Ishikawa (cell line): ENCODE measurements at regions not wholly inside any gene's neighbourhood (a gene's known extent, or its start where the extent isn't known, plus 50 kb on each side); places are given as distances from the start of the nearest gene placed in this dataset.

Experiments
- CEBPB ChIP-seq: IDR thresholded peaks from 2 replicates; pipeline ENCODE4 v1.6.1; 2012
- CREB1 ChIP-seq: IDR thresholded peaks from 2 replicates; pipeline ENCODE4 v1.6.1; 2012; ENCODE audit warnings: low read depth
- EGR1 ChIP-seq: IDR thresholded peaks from 2 replicates; pipeline ENCODE4 v1.6.1; 2012
- EP300 ChIP-seq: IDR thresholded peaks from 2 replicates; pipeline ENCODE4 v1.6.1; 2012; ENCODE audit warnings: borderline replicate concordance
- FOXM1 ChIP-seq: IDR thresholded peaks from 2 replicates; pipeline ENCODE4 v1.6.1; 2012; ENCODE audit warnings: low read depth, borderline replicate concordance
- MAX ChIP-seq: IDR thresholded peaks from 2 replicates; pipeline ENCODE4 v1.6.1; 2012
- NFIC ChIP-seq: IDR thresholded peaks from 2 replicates; pipeline ENCODE4 v1.6.1; 2012
- RAD21 ChIP-seq: IDR thresholded peaks from 2 replicates; pipeline ENCODE4 v1.6.1; 2012; ENCODE audit warnings: low read depth
- REST ChIP-seq: IDR thresholded peaks from 2 replicates; pipeline ENCODE4 v1.6.1; 2012; ENCODE audit warnings: low read depth, mild to moderate bottlenecking
- TAF1 ChIP-seq: IDR thresholded peaks from 2 replicates; pipeline ENCODE4 v1.6.1; 2012; ENCODE audit warnings: low read depth, mild to moderate bottlenecking
- TCF12 ChIP-seq: IDR thresholded peaks from 2 replicates; pipeline ENCODE4 v1.6.1; 2012; ENCODE audit warnings: low read depth
- TEAD4 ChIP-seq: IDR thresholded peaks from 2 replicates; pipeline ENCODE4 v1.6.1; 2012
- USF1 ChIP-seq: IDR thresholded peaks from 2 replicates; pipeline ENCODE4 v1.6.1; 2012
- YY1 ChIP-seq: IDR thresholded peaks from 2 replicates; pipeline ENCODE4 v1.6.1; 2012; ENCODE audit warnings: low read depth
- ZBTB7A ChIP-seq: IDR thresholded peaks from 2 replicates; pipeline ENCODE4 v1.6.1; 2012; ENCODE audit warnings: low read depth

GRCh38 chr9:79140751-79141150, 431.0 kb upstream of the TLE4 start:
- TF ChIP-seq REST (no peak), EGR1 (no peak), ZBTB7A (no peak), CREB1 (no peak), TEAD4 (no peak), TAF1 (no peak), CEBPB (no peak), YY1 (no peak), RAD21 (no peak), NFIC (no peak)

- no peak for TF ChIP-seq TEAD4
- TF ChIP-seq REST = no peak
These were observed 428.6 kb upstream of the TLE4 start for GRCh38 chr9:79143211-79143610.

- no peak for TF ChIP-seq TCF12
- no peak for TF ChIP-seq MAX
- no peak for TF ChIP-seq CREB1
These were observed 426.3 kb upstream of the TLE4 start for GRCh38 chr9:79145442-79145841.

- TF ChIP-seq NFIC (no peak), TEAD4 (no peak), CREB1 (no peak), EP300 (no peak), ZBTB7A (no peak), YY1 (no peak), TCF12 (no peak), TAF1 (no peak), RAD21 (no peak), MAX (no peak), CEBPB (no peak), REST (no peak)
These were observed 422.2 kb upstream of the TLE4 start for GRCh38 chr9:79149585-79149984.

GRCh38 chr9:79151791-79152190, 420.0 kb upstream of the TLE4 start:
- TF ChIP-seq CEBPB (no peak), TEAD4 (no peak), YY1 (no peak), ZBTB7A (no peak), REST (no peak), TCF12 (no peak), EGR1 (no peak), NFIC (no peak), FOXM1 (no peak), USF1 (no peak), EP300 (no peak)
